Endothelial cell of umbilical vein (primary cell): ENCODE measurements at regions not wholly inside any gene's neighbourhood (a gene's known extent, or its start where the extent isn't known, plus 50 kb on each side); places are given as distances from the start of the nearest gene placed in this dataset.

Experiments
- FOS ChIP-seq: IDR thresholded peaks from 2 replicates; pipeline ENCODE4 v1.6.1; 2011; ENCODE audit warnings: mild to moderate bottlenecking, low read length, moderate library complexity, borderline replicate concordance; ENCODE audit not compliant: insufficient read depth
- MYC ChIP-seq: IDR thresholded peaks from one replicate; pipeline ENCODE4 v1.6.1; 2011; ENCODE audit warnings: mild to moderate bottlenecking, low read depth, low read length
- POLR2A ChIP-seq: IDR thresholded peaks from 2 replicates; pipeline ENCODE4 v1.6.1; 2012; ENCODE audit warnings: low read depth, mild to moderate bottlenecking, control low read depth, low read length
- POLR2AphosphoS5 ChIP-seq: IDR thresholded peaks from 2 replicates; pipeline ENCODE4 v1.6.1; 2012; ENCODE audit warnings: low read depth, mild to moderate bottlenecking, control low read depth, low read length, moderate library complexity; ENCODE audit not compliant: insufficient read depth
- TF ChIP-seq, protein P1 (sequence below), 2 donors: IDR thresholded peaks; 1 replicate in 1 of 2; 2 replicates in 1 of 2; pipeline ENCODE4 v1.5.1; 2011; ENCODE audit warnings: low read length in 2 of 2, mild to moderate bottlenecking in 2 of 2, moderate library complexity in 2 of 2, control low read depth in 1 of 2, inconsistent platforms in 1 of 2, low read depth in 1 of 2; ENCODE audit not compliant: insufficient read depth in 1 of 2; ENCODE audit errors: extremely low read depth in 1 of 2

DNA sequence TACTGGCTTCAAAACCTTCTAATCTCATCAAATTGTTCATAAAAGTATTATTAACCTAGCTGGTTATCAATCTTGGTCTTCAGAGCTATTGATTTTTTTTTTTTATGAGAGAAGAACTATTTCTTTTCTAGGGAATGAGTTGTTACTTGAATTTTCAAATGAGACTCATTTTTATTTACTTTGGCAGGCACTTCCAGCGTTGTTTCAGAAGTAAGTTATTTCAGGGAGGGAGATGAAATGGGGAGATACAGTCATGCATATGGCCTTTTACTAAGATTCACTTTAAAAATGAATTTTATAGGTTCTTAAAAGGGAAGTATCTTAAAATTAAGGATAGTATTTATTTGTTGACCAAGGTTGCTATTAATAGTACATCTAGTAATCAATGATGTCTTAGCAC, 129.6 kb downstream of the IZUMO3 start:
- TF ChIP-seq, protein P1, sequence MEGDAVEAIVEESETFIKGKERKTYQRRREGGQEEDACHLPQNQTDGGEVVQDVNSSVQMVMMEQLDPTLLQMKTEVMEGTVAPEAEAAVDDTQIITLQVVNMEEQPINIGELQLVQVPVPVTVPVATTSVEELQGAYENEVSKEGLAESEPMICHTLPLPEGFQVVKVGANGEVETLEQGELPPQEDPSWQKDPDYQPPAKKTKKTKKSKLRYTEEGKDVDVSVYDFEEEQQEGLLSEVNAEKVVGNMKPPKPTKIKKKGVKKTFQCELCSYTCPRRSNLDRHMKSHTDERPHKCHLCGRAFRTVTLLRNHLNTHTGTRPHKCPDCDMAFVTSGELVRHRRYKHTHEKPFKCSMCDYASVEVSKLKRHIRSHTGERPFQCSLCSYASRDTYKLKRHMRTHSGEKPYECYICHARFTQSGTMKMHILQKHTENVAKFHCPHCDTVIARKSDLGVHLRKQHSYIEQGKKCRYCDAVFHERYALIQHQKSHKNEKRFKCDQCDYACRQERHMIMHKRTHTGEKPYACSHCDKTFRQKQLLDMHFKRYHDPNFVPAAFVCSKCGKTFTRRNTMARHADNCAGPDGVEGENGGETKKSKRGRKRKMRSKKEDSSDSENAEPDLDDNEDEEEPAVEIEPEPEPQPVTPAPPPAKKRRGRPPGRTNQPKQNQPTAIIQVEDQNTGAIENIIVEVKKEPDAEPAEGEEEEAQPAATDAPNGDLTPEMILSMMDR (IDR thresholded peaks at IDR 0.05; ENCODE audit: extremely low read depth in 1 of 2, insufficient read depth in 1 of 2, low read depth in 1 of 2, low read length in 2 of 2), result no peak
- TF ChIP-seq POLR2A, result no peak
- TF ChIP-seq POLR2AphosphoS5, result no peak
- TF ChIP-seq MYC, result no peak
- no peak for TF ChIP-seq FOS
